AG04449 (cell line): ENCODE measurements at regions not wholly inside any gene's neighbourhood (a gene's known extent, or its start where the extent isn't known, plus 50 kb on each side); places are given as distances from the start of the nearest gene placed in this dataset.
"Not testable (repeated sequence)": the region's sequence is repeated elsewhere in the genome, so short reads cannot be mapped to it uniquely, and the experiment has no call there.

Experiments used
- CTCF ChIA-PET: fragments of 350-600 bp; formaldehyde crosslinking; extraction: SDS; loops from one replicate; lab custom pipeline; 2021; ENCODE audit warnings: antibody characterized with exemption; lab: Yijun Ruan, JAX
- POLR2A ChIA-PET: fragments of 400-600, 350-600 bp; formaldehyde crosslinking; extraction: SDS; loops from one replicate; lab custom pipeline; 2020; ENCODE audit warnings: antibody characterized with exemption, inconsistent platforms; lab: Yijun Ruan, JAX
- DNase-seq: peaks from one replicate; pipeline ENCODE4 v3.0.0-alpha.2; 2010; ENCODE audit warnings: low read depth, low spot score
- H3K4me3 ChIP-seq: 2 replicates; pipeline ENCODE4 v1.5.1; 2011; ENCODE audit warnings: low read depth, mild to moderate bottlenecking, control low read depth, low read length
- CTCF ChIP-seq: IDR thresholded peaks from one replicate; pipeline ENCODE4 v1.5.1; 2011; ENCODE audit warnings: mild to moderate bottlenecking, moderate library complexity, low read length, control low read depth, inconsistent platforms; ENCODE audit not compliant: insufficient read depth; ENCODE audit errors: missing control alignments

- no peak for DNase-seq
- POLR2A ChIA-PET, result no interaction called here
- CTCF ChIA-PET, result no interaction called here
These were observed 544.0 kb upstream of the AGA start for GRCh38 chr4:177986236-177986635.

DNA sequence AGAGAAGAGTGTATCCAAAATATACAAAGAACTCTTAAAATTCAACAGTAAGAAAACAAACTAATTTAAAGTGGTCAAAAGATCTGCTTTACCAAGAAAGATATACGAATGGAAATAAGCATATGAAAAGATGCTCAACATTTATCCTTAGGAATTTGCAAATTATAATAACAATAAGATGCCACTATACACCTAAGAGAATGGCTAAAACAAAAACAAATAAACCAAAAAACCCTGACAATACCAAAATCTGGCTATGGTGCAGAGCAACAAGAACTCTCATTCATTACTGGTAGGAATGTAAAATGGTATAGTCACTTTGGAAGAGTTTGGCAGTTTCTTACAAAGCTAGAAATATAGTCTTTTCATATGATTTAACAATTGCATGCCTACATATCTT, 545.7 kb upstream of the AGA start:
- DNase-seq, result no peak
- CTCF ChIA-PET, result no interaction called here

More at GRCh38 chr4:177986236-177986635, 544.0 kb upstream of the AGA start:
- TF ChIP-seq CTCF, result no peak
- H3K4me3 ChIP-seq, result no peak overlapping the region

GRCh38 chr4:177989503-177990201, 547.4 kb upstream of the AGA start:
- TF ChIP-seq CTCF, result no peak
- no peak for DNase-seq
- H3K4me3 ChIP-seq, result no peak overlapping the region
- ChIA-PET CTCF (no interaction called here), POLR2A (no interaction called here)

More for the DNA sequence above, 545.7 kb upstream of the AGA start:
- no peak overlapping the region for H3K4me3 ChIP-seq
- POLR2A ChIA-PET, result no interaction called here
- TF ChIP-seq CTCF, result no peak

DNA sequence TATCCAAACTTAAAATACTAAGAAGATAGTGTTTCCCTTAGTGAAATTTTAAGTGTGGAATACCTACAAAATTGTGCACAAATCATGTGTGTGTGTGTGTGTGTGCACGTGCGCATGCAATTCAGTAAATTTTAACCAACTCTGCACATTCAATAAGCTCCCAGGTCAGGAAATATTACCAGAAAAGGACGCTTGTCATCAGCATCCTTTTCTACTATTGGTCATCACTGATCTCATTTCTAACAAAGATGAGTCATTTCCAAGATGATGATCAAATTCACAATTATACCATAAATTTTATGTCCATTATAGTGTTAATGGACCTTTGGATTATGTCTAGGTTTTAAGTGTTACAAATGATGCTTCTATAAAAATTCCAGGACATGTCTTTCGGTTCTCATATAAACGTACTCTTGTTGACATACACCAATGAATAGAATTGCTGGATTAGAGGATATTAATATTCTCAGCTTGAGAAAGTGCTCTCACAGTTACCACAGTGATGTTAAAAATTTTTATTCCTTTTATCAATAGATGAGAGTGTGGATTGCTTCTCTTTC, 560.9 kb upstream of the AGA start:
- no peak for TF ChIP-seq CTCF
- no peak for DNase-seq
- ChIA-PET POLR2A (no interaction called here), CTCF (no interaction called here)
- no peak overlapping the region for H3K4me3 ChIP-seq

GRCh38 chr4:178010596-178010995, 568.4 kb upstream of the AGA start:
- ChIA-PET CTCF (no interaction called here), POLR2A (no interaction called here)
- no peak for TF ChIP-seq CTCF
- DNase-seq, result no peak
- no peak overlapping the region for H3K4me3 ChIP-seq

GRCh38 chr4:178015046-178015445, 572.8 kb upstream of the AGA start:
- DNase-seq, H3K4me3 ChIP-seq, CTCF ChIA-PET, POLR2A ChIA-PET: not testable (repeated sequence)

DNA sequence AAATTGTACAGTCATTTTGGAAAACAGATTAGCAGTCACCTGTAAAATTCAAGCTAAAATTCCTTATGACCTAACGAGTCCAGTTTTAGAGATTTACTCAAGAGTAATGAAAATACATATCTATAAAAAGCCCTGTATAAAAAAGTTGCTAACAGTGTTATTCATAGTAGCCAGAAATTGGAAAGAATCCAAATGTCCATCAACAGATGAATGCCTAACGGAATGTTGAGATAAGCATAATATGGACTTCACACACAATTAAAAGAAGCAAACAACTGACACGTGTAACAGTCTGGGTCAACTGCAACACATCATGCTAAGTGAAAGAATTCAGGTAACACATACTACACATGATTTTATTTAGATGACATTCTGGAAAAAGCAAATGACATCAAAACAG, 584.8 kb upstream of the AGA start:
- ChIA-PET CTCF (no interaction called here), POLR2A (no interaction called here)
- TF ChIP-seq CTCF, result no peak
- no peak for DNase-seq
- H3K4me3 ChIP-seq, result no peak overlapping the region
